ENCODE measurements at regions not wholly inside any gene's neighbourhood (a gene's known extent, or its start where the extent isn't known, plus 50 kb on each side); places are given as distances from the start of the nearest gene placed in this dataset.
"Not testable (repeated sequence)": the region's sequence is repeated elsewhere in the genome, so short reads cannot be mapped to it uniquely, and the experiment has no call there.

GRCh38 chr7:68371985-68372384 lies 1226.3 kb upstream of the AUTS2 start:
- DNase-seq (ENCODE audit: low read depth in 2 of 2), result no peak

GRCh38 chr7:68376131-68376661 lies 1222.1 kb upstream of the AUTS2 start:
- DNase-seq (ENCODE audit: low read depth in 2 of 2), result no peak

DNA sequence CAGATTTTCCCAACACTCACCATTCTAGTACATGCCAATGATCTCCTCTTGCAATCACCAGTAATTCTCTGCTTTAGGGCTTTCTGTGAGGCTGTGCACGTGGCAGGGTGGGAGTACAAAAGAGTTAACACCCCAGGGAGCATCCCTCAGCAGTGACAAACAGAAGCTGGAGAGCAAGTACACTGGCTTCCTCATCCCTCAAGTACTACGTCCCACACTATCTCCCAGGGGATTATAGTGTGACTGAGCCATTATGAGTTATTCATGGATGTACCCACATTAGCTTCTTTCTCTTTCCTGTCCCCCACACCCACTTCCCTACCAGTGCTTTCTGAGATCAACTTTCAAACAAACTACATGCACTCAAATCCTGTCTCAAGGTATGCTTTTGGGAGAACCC lies 1216.5 kb upstream of the AUTS2 start:
- no peak for DNase-seq (ENCODE audit: low read depth in 2 of 2)

DNA sequence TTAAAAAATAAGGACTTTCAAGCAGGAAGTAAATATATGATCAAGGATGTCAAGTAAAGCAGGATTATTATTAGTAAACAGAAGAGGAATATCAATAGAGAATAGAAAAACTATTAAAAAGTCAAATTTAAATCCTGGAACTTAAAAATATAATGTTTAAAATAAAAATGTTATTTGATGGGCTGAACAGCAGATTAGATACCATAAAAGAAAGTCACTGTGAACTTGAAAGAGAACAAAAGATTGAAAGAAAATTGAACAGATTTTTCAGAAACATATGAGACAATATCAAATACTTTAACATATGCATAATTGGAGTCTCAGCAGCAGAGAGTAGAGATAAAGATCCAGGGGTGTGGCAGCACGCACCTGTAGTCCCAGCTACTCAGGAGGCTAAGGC lies 1213.7 kb upstream of the AUTS2 start:
- DNase-seq (ENCODE audit: low read depth in 2 of 2), result no peak

DNA sequence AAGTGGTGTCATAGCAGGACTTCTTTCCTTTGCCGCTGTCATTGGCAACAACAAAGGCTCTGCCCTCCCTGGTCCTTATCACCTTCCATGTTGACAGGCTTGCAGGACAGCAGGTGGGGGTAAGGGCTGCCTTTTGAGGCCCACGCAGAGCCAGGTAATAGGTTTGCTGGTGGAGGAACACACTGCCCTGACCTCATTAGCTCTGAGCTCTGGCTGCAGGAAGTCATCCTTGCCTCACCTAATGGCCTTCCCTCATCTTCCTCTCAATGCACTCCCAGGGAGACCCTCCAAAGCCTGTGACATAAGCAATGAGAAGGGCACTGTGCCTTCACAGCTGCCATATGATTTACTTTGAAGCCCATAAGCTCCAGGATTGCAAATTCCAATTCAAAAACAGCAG lies 1205.2 kb upstream of the AUTS2 start:
- DNase-seq (ENCODE audit: low read depth in 2 of 2), result no peak

DNA sequence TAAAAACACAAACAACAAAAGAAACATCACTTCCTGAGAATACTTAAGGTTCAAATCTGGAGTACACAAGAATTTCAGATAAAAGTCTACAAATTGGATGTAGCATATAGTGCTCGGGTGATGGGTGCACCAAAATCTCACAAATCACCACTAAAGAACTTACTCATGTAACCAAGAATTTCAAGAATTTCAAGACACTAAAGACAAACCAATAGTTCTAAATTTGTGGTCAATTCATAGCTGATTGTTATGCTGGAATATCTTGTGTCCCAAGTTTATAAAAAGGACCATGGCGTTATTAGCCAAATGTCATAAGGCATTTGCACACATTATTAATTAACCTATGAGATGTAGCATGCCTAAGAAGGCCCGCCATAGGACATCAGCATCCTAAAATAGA lies 1204.1 kb upstream of the AUTS2 start:
- DNase-seq (ENCODE audit: low read depth in 2 of 2), result no peak

- DNase-seq (ENCODE audit: low read depth in 2 of 2), result no peak
Measured at GRCh38 chr7:68399991-68400590, 1198.2 kb upstream of the AUTS2 start.

GRCh38 chr7:68400783-68401182 lies 1197.5 kb upstream of the AUTS2 start:
- no peak for DNase-seq (ENCODE audit: low read depth in 2 of 2)

- DNase-seq (ENCODE audit: low read depth in 2 of 2), result no peak
Measured at GRCh38 chr7:68401313-68401712, 1197.0 kb upstream of the AUTS2 start.

DNA sequence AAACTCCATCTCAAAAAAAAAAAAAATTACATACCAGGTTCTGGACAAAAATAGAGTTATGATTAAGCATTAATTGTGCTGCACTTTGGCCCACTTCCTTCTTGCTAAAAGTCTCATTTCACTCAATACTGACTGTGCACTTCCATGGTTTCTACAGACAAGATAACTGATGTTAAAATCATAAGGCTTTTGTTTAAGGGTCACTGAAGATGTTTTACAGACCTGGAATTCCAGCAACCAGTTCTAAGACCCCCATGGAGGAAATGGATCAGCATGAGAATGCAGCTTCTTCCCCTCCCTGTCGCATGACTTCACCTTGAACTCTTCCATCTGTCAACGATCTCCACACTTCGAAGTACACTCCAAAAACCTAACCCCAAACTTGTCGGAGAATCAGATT lies 1191.8 kb upstream of the AUTS2 start:
- no peak for DNase-seq (ENCODE audit: low read depth in 2 of 2)

DNA sequence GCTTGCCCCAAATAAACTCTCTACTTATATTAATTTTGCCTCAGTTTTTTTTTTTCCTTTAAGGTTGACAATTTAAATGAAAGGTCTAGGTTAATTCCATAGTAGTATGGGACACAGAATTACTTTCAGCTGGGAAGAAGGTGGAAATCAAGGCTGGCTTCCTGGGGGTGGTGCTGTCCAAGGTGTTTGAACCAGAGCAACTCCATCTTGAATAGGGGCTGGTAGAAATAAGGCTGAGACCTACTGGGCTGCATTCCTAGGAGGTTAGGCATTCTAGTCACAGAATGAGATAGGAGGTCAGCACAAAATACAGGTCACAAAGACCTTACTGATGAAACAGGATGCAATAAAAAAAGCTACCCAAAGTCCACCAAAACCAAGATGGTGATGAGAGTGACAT lies 1190.8 kb upstream of the AUTS2 start:
- no peak for DNase-seq (ENCODE audit: low read depth in 2 of 2)

DNA sequence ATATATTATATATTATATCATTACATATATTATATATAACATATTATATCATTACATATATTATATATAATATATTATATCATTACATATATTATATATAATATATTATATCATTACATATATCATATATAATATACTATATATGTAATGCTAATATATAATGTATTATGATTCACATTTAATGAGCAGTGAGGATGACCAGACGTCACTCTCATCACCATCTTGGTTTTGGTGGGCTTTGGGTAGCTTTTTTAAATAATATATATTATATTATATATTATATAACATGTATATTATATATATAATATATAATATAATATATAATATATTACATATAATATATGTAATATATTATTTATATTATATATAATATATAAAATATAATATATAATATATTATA lies 1189.4 kb upstream of the AUTS2 start:
- no peak for DNase-seq (ENCODE audit: low read depth in 2 of 2)

DNA sequence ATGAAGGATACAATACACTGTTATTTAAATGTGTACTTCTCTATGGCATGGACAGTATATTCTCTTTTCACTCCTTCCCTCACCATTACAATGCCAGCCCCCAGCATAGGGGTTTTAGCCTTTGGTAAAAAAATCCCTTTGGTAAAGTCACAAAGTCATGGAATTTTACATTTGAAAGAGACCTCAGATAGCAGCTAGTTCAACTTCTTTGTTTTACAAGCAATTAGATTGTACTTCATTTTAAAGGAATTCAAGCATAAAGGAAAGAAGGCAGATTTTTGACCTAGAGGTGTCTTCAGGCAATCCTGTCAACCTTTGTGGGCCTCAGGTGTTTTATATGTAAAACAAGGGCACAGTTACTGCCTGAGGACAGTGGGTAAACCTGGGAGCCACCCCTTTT lies 1188.4 kb upstream of the AUTS2 start:
- DNase-seq (ENCODE audit: low read depth in 2 of 2), result no peak

- not testable (repeated sequence) for DNase-seq (ENCODE audit: low read depth in 2 of 2)
Measured at GRCh38 chr7:68410693-68411092, 1187.6 kb upstream of the AUTS2 start.

DNA sequence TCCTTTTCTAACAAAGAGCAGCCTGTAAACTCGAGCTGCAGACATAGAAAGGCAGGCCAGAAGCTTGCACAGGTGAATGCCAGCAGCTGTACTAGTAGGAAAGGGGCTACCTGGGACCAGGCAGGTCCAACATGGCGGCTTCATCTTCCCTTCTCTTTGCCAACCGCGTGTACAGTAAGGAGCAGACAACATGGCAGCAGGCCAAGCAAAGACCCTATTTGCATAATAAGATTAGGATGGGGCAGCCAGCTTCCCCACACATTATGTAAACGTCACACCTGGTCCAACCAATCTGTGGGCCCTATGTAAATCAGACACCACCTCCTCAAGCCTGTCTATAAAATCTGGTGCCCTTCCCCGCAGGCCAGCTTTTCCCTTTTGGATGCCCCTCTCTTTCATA lies 1186.5 kb upstream of the AUTS2 start:
- no peak for DNase-seq (ENCODE audit: low read depth in 2 of 2)

- DNase-seq (ENCODE audit: low read depth in 2 of 2), result no peak
Measured at GRCh38 chr7:68414631-68415425, 1183.4 kb upstream of the AUTS2 start.

DNA sequence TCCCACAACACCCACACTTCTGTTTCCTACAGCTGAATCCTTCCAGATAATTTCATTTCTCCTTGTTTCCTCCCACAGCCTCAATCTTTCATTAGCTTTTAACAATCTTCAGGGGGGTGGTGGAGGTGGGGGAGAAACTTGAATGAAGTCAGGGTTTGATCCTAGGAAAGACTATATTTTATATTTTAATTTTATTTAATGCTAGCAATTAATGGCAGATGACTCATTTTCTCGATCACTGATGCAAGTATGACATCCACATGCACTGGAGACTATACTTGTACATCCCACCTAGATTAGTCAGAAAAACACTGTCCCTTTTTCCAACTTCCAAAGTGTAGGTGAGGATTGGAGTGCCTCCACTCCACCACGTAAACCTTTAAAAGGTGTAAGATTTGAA lies 1181.3 kb upstream of the AUTS2 start:
- DNase-seq (ENCODE audit: low read depth in 2 of 2), result no peak

- no peak for DNase-seq (ENCODE audit: low read depth in 2 of 2)
Measured at GRCh38 chr7:68417659-68418058, 1180.6 kb upstream of the AUTS2 start.

GRCh38 chr7:68420342-68421192 lies 1177.7 kb upstream of the AUTS2 start:
- DNase-seq (ENCODE audit: low read depth in 2 of 2), result no peak

DNA sequence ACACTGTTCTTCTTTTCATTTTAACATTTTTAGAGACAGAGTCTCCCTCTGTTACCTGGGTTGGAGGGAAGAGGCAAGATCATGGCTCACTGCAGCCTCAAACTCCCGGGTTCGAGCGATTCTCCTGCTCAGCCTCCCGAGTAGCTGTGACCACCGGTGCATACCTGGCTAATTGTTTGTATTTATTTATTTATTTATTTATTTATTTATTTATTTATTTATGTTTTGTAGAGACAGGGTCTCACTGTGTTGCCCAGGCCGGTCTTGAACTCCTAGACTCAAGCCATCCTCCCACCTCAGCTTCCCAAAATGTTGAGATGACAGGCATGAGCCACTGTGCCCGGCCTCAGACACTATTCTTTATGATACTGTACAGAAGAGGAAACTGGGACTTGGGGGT lies 1176.6 kb upstream of the AUTS2 start:
- DNase-seq (ENCODE audit: low read depth in 2 of 2), result no peak

GRCh38 chr7:68422281-68422680 lies 1176.0 kb upstream of the AUTS2 start:
- no peak for DNase-seq (ENCODE audit: low read depth in 2 of 2)

DNA sequence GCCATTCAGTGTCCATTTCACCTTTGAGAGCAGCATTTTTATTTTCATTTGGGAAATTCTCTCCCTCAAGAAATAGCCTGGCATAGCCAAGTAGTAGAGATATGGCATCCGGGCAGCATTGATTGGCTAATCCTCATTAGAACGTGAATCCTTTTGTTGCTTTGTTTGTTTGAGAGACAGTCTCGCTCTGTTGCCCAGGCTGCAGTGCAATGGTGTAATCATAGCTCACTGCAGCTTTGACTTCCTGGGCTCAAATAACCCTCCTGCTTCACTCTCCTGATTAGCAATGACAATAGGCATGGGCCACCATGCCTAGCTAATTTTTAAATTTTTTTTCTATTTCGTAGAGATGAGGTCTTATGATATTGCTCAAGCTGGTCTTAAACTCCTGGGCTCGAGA lies 1174.9 kb upstream of the AUTS2 start:
- DNase-seq (ENCODE audit: low read depth in 2 of 2), result no peak
